ENCODE measurements at regions not wholly inside any gene's neighbourhood (a gene's known extent, or its start where the extent isn't known, plus 50 kb on each side); places are given as distances from the start of the nearest gene placed in this dataset.

DNA sequence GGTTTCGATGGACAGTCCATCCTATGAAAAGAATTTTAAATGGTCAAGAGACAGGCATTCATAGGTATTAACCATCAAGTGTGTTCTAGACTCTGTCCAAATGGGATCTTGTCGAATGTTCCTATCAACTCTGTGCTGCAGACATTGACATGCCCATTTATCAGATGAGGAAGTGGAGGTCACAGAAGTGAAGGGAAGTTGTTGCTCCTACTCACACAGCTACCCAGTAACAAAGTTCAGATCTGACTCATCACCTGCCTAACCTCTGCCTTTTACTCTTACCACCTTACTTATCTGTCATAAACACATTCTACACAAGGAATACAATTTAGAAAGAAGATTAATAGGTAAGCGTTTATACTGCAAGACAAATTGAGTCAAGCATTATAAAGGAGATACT, 426.2 kb upstream of the BRINP1 start:
- DNase-seq (no peak), ATAC-seq (no peak)
- Histone ChIP-seq H3K4me1 (no peaks in the 10 kb centered on the region), H3K36me3 (no peaks in the 10 kb centered on the region), H3K27ac (no peak overlapping the region), H3K4me3 (no peak overlapping the region), H3K9me3 (no peaks in the 10 kb centered on the region), H3K27me3 (ENCODE audit: low read depth) (no peaks in the 10 kb centered on the region)
- TF ChIP-seq, protein P1, sequence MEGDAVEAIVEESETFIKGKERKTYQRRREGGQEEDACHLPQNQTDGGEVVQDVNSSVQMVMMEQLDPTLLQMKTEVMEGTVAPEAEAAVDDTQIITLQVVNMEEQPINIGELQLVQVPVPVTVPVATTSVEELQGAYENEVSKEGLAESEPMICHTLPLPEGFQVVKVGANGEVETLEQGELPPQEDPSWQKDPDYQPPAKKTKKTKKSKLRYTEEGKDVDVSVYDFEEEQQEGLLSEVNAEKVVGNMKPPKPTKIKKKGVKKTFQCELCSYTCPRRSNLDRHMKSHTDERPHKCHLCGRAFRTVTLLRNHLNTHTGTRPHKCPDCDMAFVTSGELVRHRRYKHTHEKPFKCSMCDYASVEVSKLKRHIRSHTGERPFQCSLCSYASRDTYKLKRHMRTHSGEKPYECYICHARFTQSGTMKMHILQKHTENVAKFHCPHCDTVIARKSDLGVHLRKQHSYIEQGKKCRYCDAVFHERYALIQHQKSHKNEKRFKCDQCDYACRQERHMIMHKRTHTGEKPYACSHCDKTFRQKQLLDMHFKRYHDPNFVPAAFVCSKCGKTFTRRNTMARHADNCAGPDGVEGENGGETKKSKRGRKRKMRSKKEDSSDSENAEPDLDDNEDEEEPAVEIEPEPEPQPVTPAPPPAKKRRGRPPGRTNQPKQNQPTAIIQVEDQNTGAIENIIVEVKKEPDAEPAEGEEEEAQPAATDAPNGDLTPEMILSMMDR (IDR thresholded peaks at IDR 0.05), result no peak
- intact Hi-C loops (cut with DNase I), result no loop called here

DNA sequence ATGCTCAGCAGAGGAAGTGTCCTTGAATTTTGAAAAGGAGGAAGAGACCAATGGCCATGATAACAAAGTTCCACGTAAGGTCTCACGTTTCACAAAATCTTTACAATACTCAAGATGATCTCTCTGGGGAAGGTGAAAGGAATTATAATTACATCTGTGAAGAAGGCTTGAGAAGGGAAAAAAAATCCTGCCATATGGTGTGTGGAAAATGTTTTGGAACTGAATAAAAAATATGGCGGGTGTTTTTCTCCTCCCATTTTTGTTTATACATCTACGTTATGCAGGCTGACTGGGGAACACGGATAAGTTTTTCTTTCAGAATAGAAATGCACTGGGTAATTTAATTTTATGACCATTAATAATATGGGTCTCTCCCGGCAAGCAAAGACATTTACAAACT, 425.6 kb upstream of the BRINP1 start:
- Histone ChIP-seq H3K27ac (no peak overlapping the region), H3K4me1 (no peaks in the 10 kb centered on the region), H3K4me3 (no peak overlapping the region), H3K9me3 (no peaks in the 10 kb centered on the region), H3K36me3 (no peaks in the 10 kb centered on the region), H3K27me3 (ENCODE audit: low read depth) (no peaks in the 10 kb centered on the region)
- intact Hi-C loops (cut with DNase I), result no loop called here
- TF ChIP-seq, protein P1 (IDR thresholded peaks at IDR 0.05), result no peak
- ATAC-seq (no peak), DNase-seq (no peak)

DNA sequence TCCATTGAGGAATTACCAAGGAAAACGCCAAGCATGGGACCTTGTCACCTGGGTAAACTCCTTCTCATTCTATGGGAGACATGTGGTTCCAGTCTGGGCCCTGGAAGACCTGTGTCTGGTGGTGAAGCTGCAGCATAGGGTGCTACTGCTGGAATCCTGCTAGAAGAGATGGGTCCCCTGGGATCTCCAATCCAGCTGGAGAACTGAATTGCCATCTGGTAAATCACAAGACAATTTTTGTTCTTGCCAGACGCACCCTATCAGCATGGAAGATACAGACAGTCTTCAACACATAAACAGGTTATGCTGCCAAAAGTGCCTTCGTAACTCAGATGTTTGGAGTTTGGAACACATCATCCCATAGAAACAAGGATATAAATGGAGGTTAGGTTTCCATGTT, 424.0 kb upstream of the BRINP1 start:
- Histone ChIP-seq H3K9me3 (no peaks in the 10 kb centered on the region), H3K27ac (no peak overlapping the region), H3K4me1 (no peaks in the 10 kb centered on the region), H3K4me3 (no peak overlapping the region), H3K36me3 (no peaks in the 10 kb centered on the region), H3K27me3 (ENCODE audit: low read depth) (no peaks in the 10 kb centered on the region)
- DNase-seq (no peak), ATAC-seq (no peak)
- TF ChIP-seq, protein P1 (IDR thresholded peaks at IDR 0.05), result no peak
- intact Hi-C loops (cut with DNase I), result no loop called here

DNA sequence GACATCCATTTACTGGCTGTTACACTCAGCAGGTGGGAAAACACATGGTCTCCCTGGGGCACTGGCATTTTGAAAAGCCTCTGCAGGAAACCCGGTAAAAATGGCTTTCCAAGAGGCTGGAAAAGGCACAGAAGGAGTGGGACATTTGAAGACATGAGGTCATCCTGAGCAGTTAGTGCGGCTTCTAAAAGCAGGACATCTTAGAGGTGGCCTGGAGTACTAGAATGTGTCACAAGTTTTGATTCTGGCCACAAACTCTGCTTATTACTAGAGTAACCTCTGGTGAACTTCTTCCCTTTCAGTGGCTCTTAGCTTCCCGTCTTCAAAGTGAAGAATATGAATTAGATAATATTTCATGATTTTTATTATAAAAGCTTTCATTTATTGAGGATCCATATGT, 423.0 kb upstream of the BRINP1 start:
- ATAC-seq, result no peak
- no peaks in the 10 kb centered on the region for H3K27me3 ChIP-seq (ENCODE audit: low read depth)
- H3K4me3 ChIP-seq, result no peak overlapping the region
- intact Hi-C loops (cut with DNase I), result no loop called here
- H3K27ac ChIP-seq, result no peak overlapping the region
- no peaks in the 10 kb centered on the region for H3K36me3 ChIP-seq
- no peaks in the 10 kb centered on the region for H3K4me1 ChIP-seq
- no peaks in the 10 kb centered on the region for H3K9me3 ChIP-seq
- no peak for DNase-seq
- TF ChIP-seq, protein P1 (IDR thresholded peaks at IDR 0.05), result no peak

DNA sequence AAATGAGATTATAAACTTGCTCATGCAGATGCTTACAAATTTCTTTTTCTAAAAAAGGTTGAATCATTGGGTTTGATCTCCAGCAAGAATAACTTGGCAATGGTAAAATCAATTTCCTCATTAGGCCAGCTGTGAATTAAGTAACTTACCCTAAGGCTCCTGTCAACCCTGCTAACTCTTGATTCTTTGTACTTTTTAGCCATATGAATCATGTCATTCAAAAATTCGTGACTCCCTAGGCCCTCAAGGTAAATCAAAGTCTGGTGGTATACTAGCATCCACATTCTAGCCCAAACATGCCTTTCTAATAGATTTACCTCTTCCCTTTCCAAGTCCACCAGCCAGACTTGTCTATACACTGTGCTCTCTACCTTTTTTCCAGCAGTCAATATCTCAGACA, 420.8 kb upstream of the BRINP1 start:
- no peaks in the 10 kb centered on the region for H3K36me3 ChIP-seq
- intact Hi-C loops (cut with DNase I), result no loop called here
- TF ChIP-seq, protein P1 (IDR thresholded peaks at IDR 0.05), result no peak
- no peaks in the 10 kb centered on the region for H3K4me1 ChIP-seq
- H3K4me3 ChIP-seq, result no peak overlapping the region
- DNase-seq (no peak), ATAC-seq (no peak)
- H3K27me3 ChIP-seq (ENCODE audit: low read depth), result no peaks in the 10 kb centered on the region
- H3K27ac ChIP-seq, result no peak overlapping the region
- H3K9me3 ChIP-seq, result no peaks in the 10 kb centered on the region

DNA sequence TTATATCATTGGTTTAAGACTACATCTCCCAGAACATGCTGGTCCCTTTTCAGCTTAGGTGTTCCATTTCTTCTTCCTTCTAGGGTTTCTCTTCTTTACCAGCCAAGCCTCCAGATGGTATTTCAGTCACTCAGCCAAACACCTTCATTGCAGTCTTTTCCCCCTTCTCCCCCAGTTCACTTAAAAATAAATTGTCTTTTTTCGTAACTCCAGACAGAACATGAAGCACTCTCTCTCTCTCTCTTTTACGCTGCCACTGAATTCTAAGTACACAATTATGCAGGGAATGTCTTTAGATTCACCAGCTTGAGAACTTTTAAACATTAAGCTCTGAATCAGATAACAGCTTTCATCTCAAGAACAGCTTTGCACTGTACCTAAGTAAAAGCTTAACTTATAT, 419.7 kb upstream of the BRINP1 start:
- TF ChIP-seq, protein P1 (IDR thresholded peaks at IDR 0.05), result no peak
- Histone ChIP-seq H3K27ac (no peak overlapping the region), H3K36me3 (no peaks in the 10 kb centered on the region), H3K4me3 (no peak overlapping the region), H3K4me1 (no peaks in the 10 kb centered on the region), H3K9me3 (no peaks in the 10 kb centered on the region), H3K27me3 (ENCODE audit: low read depth) (no peaks in the 10 kb centered on the region)
- ATAC-seq (no peak), DNase-seq (no peak)
- intact Hi-C loops (cut with DNase I), result no loop called here
